ENCODE measurements at regions not wholly inside any gene's neighbourhood (a gene's known extent, or its start where the extent isn't known, plus 50 kb on each side); places are given as distances from the start of the nearest gene placed in this dataset.

DNA sequence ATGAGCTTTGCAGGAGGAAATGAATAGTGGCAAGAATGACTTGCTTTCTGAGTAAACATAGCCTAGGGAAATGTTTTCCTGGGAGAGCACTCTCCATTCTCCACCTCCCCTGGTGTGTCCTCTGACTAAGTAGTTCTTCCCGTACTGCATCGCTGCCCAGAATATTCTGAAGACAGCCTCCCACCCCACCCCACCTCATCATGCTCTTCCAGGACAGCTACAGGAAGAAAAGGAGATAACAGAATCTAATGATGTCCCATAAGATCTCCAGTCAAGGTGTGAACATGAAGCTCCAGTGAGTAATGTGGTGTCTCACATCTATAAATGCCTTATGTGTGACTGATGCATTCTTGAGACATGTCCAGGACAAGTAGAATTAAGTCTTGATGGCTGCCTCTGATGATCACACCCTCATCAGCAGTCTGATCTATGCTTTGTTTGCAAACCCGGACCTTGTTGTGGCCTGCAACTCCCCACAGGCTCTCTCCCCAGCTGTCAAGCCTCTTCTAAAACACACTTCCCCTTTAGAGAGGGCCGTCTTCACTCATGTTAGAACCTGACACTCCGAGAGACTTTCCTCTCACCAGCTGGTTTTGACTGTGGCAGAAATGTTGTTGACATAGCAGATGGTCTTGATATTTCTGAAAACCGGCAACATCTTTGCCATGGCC is 183.0 kb downstream of the CYYR1 start:
- peak overlapping the region; percentile 50; the same call in 1 of the 2 replicates for H2AFZ ChIP-seq (ENCODE audit: low read depth, low read length)
- peak; percentile 38 for DNase-seq
- TF ChIP-seq EZH2 (IDR thresholded peaks at IDR 0.05; ENCODE audit: borderline replicate concordance, low read depth, low read length, severe bottlenecking): no peak
- TF ChIP-seq, protein P1, sequence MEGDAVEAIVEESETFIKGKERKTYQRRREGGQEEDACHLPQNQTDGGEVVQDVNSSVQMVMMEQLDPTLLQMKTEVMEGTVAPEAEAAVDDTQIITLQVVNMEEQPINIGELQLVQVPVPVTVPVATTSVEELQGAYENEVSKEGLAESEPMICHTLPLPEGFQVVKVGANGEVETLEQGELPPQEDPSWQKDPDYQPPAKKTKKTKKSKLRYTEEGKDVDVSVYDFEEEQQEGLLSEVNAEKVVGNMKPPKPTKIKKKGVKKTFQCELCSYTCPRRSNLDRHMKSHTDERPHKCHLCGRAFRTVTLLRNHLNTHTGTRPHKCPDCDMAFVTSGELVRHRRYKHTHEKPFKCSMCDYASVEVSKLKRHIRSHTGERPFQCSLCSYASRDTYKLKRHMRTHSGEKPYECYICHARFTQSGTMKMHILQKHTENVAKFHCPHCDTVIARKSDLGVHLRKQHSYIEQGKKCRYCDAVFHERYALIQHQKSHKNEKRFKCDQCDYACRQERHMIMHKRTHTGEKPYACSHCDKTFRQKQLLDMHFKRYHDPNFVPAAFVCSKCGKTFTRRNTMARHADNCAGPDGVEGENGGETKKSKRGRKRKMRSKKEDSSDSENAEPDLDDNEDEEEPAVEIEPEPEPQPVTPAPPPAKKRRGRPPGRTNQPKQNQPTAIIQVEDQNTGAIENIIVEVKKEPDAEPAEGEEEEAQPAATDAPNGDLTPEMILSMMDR (IDR thresholded peaks at IDR 0.05; ENCODE audit: borderline replicate concordance, extremely low read depth, low read length, poor library complexity, severe bottlenecking): no peak

DNA sequence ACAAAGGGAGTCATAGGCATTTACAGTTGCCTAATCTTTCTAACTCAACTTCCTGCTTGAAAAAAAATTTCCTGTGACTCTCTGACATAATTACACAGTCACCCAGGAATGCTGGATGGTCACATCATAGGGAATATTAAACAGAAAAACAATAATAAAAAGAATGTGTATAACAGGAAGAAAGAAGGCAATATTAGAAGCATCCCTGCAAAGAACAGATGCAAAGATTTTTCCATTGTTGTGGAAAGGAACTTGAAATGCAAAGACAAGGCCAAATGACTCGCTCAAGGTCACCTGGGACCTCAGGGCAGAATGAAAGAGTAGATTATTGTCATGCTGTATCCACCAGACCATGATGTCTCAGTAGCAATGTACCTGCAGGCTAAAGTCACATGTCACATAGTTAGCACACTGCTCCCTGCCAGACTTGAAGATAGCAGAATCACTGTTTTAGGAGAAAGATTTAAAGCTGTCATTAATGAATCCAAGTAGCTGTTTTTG is 184.3 kb downstream of the CYYR1 start:
- Histone ChIP-seq H3K36me3 (ENCODE audit: insufficient read depth, low read length) (no peaks in the 10 kb centered on the region), H3K4me2 (ENCODE audit: insufficient read depth, low read length) (no peak overlapping the region), H4K20me1 (ENCODE audit: insufficient read depth, low read length) (no peaks in the 10 kb centered on the region), H3K4me3 (ENCODE audit: low read depth in 1 of 2, low read length in 2 of 2) (no peak overlapping the region), H2AFZ (ENCODE audit: low read depth, low read length) (no peak overlapping the region), H3K79me2 (ENCODE audit: insufficient read depth, low read length) (no peaks in the 10 kb centered on the region), H3K27me3 (ENCODE audit: insufficient read depth, low read length, poor library complexity) (no peaks in the 10 kb centered on the region), H3K4me1 (ENCODE audit: insufficient read depth, low read length) (peaks cover 28% of the 10 kb centered on the region), H3K9ac (ENCODE audit: low read depth, low read length) (no peak overlapping the region), H3K27ac (ENCODE audit: low read length) (no peak overlapping the region), H3K9me3 (ENCODE audit: insufficient read depth, low read length, severe bottlenecking) (peaks cover 13% of the 10 kb centered on the region)
- DNase-seq (no peak), ATAC-seq (ENCODE audit: insufficient read depth, low read depth) (no peak)
- TF ChIP-seq EZH2 (IDR thresholded peaks at IDR 0.05; ENCODE audit: borderline replicate concordance, low read depth, low read length, severe bottlenecking): no peak
- TF ChIP-seq, protein P1 (IDR thresholded peaks at IDR 0.05; ENCODE audit: borderline replicate concordance, extremely low read depth, low read length, poor library complexity, severe bottlenecking): no peak

More for the DNA sequence above, 183.0 kb downstream of the CYYR1 start:
- no peaks in the 10 kb centered on the region for H3K27me3 ChIP-seq (ENCODE audit: insufficient read depth, low read length, poor library complexity)
- H3K27ac ChIP-seq (ENCODE audit: low read length): peak overlapping the region; percentile 68
- no peaks in the 10 kb centered on the region for H4K20me1 ChIP-seq (ENCODE audit: insufficient read depth, low read length)
- H3K9ac ChIP-seq (ENCODE audit: low read depth, low read length): no peak overlapping the region
- ATAC-seq (ENCODE audit: insufficient read depth, low read depth): peak; percentile 88
- no peaks in the 10 kb centered on the region for H3K36me3 ChIP-seq (ENCODE audit: insufficient read depth, low read length)
- H3K4me1 ChIP-seq (ENCODE audit: insufficient read depth, low read length): peaks cover 28% of the 10 kb centered on the region
- H3K9me3 ChIP-seq (ENCODE audit: insufficient read depth, low read length, severe bottlenecking): peaks cover 13% of the 10 kb centered on the region
- H3K4me2 ChIP-seq (ENCODE audit: insufficient read depth, low read length): peak overlapping the region; percentile 27; the same call in 1 of the 2 replicates
- no peaks in the 10 kb centered on the region for H3K79me2 ChIP-seq (ENCODE audit: insufficient read depth, low read length)
- H3K4me3 ChIP-seq (ENCODE audit: low read depth in 1 of 2, low read length in 2 of 2): no peak overlapping the region

DNA sequence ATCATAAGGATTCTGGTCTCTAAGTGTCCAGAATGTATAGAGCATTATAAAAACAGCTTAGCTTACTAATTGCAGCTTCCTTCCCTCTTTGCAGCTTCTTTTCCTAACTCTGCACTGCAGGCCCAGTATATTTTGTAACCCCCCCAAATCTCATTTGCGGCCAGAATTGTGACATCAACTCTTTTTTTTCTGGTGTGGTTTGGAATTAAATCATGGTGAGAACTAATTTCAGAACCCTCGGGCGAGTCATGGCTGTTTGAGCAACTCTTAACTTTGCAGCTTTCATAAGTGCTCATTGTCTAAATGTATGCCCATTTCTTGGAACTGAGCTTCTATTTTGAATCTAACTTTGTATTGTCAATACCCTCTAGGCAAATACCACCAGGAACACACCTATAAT is 187.4 kb downstream of the CYYR1 start:
- no peak for DNase-seq

More for the DNA sequence above, 187.4 kb downstream of the CYYR1 start:
- Histone ChIP-seq H3K9me3 (ENCODE audit: insufficient read depth, low read length, severe bottlenecking) (peaks cover 13% of the 10 kb centered on the region), H3K27ac (ENCODE audit: low read length) (no peak overlapping the region), H4K20me1 (ENCODE audit: insufficient read depth, low read length) (no peaks in the 10 kb centered on the region), H3K36me3 (ENCODE audit: insufficient read depth, low read length) (no peaks in the 10 kb centered on the region), H3K9ac (ENCODE audit: low read depth, low read length) (no peak overlapping the region), H3K79me2 (ENCODE audit: insufficient read depth, low read length) (no peaks in the 10 kb centered on the region), H3K4me2 (ENCODE audit: insufficient read depth, low read length) (no peak overlapping the region), H3K4me3 (ENCODE audit: low read depth in 1 of 2, low read length in 2 of 2) (no peak overlapping the region), H2AFZ (ENCODE audit: low read depth, low read length) (no peak overlapping the region), H3K27me3 (ENCODE audit: insufficient read depth, low read length, poor library complexity) (no peaks in the 10 kb centered on the region), H3K4me1 (ENCODE audit: insufficient read depth, low read length) (peaks cover 23% of the 10 kb centered on the region)
- ATAC-seq (ENCODE audit: insufficient read depth, low read depth): no peak
- no peak for TF ChIP-seq EZH2 (IDR thresholded peaks at IDR 0.05; ENCODE audit: borderline replicate concordance, low read depth, low read length, severe bottlenecking)
- TF ChIP-seq, protein P1 (IDR thresholded peaks at IDR 0.05; ENCODE audit: borderline replicate concordance, extremely low read depth, low read length, poor library complexity, severe bottlenecking): no peak

All from DND-41 (cell line).